MM.1S (cell line): ENCODE measurements at regions not wholly inside any gene's neighbourhood (a gene's known extent, or its start where the extent isn't known, plus 50 kb on each side); places are given as distances from the start of the nearest gene placed in this dataset.

Experiments used
- CTCF ChIP-seq: fragments of 300-600 bp; sonication (generic); IDR thresholded peaks from 2 replicates; pipeline ENCODE4 v1.5.1; 2016; ENCODE audit warnings: antibody characterized with exemption, low read length, mixed read lengths
- EZH2 ChIP-seq: fragments of 300-600 bp; sonication (generic); optimal IDR thresholded peaks from 2 replicates; pipeline ENCODE3; 2017; ENCODE audit warnings: low read depth, mild to moderate bottlenecking, antibody characterized with exemption, low read length, mixed read lengths
- EZH2phosphoT487 ChIP-seq: fragments of 300-600 bp; sonication (generic); IDR thresholded peaks from 2 replicates; pipeline ENCODE4 v1.6.1; 2018; ENCODE audit warnings: antibody characterized with exemption, low read length

- TF ChIP-seq EZH2phosphoT487 (no peak), CTCF (no peak), EZH2 (no peak)
These were observed 218.4 kb downstream of the BCAT1 start for GRCh38 chr12:24730489-24730896.
